GM20431 (cell line): ENCODE measurements at regions not wholly inside any gene's neighbourhood (a gene's known extent, or its start where the extent isn't known, plus 50 kb on each side); places are given as distances from the start of the nearest gene placed in this dataset.

ENCODE experiments used
- in situ Hi-C: fragments of 300-500 bp; cut with MseI, MboI; formaldehyde crosslinking; loops from one replicate; pipeline ENCODE4 v1.15.0; 2020; ENCODE audit warnings: low sequenced_read_pairs; ENCODE audit not compliant: unreplicated experiment

DNA sequence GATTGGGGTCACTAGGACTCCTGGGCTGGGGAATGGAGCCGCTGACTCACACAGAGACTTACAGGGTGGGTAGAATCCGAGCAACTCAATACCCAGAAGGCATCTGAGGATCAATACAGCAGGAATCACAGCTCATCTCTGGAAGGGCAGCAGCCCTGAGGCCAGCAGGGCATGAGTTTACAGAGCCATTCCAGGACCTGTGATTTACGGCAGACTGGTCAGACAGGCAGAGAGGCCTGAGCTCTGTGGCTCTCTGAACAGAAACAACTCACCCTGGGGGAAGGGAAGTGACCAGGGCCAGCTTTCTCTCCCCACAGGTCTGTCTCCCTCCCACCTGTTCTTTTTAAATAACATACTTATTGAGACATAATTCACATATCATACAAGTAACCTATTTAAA is 88.2 kb upstream of the CXCL12 start:
- in situ Hi-C loops: no loop called here

DNA sequence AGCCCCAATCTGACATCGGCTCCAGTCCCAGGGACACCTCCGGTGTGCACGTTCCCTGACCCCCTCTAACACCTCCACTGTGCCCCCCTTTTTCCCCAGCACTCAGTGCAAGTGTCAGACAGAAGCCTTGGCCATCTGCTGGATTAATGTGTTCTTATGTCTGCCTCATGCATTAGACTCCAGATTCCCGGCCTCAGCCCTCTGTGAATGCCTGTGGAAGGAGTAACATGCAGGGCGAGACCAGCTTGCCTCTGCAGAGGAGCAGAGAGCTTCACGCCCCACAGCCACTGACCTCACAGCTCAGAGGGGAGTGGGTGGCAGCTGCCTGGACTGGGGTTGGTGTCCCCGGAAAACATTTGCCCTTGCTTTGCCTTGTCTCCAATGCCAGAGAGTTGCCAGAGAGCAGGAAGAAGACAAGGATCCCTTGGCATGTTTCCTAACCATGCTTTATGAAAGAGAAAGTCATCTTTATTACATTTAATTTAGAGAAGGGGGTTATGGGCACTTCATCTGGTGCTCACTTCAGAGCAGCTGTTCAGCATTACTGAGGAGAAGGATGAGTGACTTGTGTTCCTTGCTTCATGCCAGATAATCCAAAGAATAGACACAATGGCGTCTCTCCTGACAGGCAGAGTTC is 91.6 kb upstream of the CXCL12 start:
- in situ Hi-C loops: no loop called here

DNA sequence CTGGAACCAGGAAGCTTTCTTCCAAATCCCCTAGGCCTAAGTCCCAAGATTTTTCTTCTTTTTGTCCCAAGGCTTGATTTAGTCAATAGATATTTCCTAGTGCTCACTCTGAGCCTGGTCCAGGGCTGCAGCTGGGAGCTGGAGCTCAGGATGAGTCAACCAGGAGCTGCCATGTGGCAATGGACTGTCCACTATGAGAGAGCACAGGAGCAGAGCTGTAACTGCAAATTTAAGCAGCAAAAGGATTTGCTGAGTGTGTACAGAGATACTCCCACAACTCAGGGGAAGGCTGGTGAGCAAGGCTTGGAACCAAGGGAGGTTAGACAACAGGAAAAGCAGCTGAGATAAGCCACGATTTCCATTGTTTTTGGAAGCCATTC is 92.1 kb upstream of the CXCL12 start:
- in situ Hi-C loops: no loop called here

DNA sequence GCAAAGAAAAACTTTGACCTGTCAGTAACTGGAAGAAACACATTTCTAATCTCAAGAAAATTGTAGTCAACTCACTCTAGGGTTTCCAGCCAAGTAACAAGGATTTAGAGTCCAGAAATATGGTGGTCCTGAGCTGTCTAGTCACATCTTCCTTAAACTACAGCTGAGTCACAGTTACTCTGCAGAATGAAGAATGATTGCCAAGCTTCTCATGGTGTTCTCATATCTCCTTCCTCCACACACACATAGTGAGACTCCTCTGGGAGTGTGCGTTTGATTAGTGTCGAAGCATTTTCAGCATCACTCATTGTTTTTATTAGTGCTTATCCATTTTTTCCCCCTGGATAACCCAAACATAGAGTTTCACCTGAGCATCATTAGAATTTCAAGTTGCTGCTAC is 93.1 kb upstream of the CXCL12 start:
- in situ Hi-C loops: no loop called here

DNA sequence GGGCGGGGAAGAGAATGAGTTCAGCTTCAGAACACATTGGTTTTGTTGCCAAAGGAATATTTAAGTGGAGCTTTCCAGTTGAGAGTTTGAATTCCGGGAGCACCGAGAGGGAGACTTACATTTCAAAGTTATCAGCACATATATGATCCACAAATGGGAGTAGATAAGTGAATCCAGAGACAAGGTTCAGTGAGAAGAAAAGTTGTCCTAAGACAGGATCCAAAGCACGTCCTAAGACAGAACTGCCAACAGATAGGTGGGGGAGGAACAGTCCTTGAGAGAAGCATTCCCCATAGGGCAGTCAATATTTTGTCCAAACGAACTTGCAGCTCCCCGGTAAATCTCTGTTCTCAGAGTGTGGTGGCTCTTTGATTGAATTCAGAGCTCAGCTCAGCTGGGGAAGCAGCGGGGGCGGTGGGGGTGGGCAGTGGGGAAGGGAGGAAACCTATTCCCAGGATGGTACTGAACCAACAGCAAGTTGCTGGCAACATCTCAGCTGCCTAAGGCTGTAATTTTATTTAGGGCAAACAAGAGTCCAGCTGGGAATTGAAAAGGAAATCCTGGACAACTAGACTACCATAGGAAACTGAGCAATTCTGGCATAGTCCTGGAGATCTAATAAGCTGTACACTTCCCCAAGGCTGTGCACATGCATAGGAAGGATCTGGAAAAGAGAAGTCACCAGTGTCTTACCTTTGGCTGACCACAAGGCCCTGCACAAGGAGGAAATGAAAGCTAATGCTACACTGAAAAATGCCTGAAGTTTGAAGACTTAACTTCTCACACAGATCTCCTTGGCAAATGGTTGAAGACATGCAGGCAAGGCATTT is 94.2 kb upstream of the CXCL12 start:
- in situ Hi-C loops: no loop called here

DNA sequence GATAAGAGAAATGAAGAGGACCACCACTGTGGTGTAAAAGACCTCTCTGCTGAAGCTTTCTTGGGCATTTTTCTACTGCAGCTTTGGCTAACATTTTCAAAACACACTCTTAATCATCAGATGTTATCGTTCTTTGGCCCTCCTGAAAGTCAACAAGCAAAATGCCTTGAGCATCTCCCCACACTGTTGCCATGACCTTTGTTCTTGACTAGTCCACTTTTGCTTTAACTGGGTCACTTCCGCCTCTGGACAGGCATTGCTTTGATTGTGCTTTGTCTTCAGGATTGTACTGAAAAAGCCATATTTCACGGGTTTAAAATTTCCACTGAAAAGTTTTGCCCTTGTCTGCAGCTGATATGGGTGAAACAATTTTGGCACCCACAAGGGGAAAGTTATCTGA is 107.8 kb upstream of the CXCL12 start:
- in situ Hi-C loops: no loop called here

DNA sequence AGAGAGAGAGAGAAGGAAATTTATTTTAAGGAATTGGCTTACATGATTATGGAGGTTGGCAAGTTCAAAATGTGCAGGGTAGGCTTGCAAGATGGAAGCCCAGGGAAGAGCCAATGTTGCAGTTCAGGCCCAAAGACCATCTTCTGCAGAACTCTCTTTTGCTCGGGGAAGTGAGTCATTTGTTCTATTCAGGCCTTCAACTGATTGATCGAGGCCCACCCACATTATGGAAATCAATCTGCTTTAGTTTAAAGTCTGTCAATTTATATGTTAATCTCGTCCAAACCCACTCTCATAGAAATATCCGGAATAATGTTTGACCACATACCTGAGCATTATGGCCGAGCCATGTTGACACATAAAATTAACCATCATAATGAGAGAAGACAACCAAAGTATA is 113.3 kb upstream of the CXCL12 start:
- in situ Hi-C loops: no loop called here

GRCh38 chr10:44500451-44500850 is 115.6 kb upstream of the CXCL12 start:
- in situ Hi-C loops: no loop called here

GRCh38 chr10:44506386-44506785 is 121.5 kb upstream of the CXCL12 start:
- in situ Hi-C loops: no loop called here

DNA sequence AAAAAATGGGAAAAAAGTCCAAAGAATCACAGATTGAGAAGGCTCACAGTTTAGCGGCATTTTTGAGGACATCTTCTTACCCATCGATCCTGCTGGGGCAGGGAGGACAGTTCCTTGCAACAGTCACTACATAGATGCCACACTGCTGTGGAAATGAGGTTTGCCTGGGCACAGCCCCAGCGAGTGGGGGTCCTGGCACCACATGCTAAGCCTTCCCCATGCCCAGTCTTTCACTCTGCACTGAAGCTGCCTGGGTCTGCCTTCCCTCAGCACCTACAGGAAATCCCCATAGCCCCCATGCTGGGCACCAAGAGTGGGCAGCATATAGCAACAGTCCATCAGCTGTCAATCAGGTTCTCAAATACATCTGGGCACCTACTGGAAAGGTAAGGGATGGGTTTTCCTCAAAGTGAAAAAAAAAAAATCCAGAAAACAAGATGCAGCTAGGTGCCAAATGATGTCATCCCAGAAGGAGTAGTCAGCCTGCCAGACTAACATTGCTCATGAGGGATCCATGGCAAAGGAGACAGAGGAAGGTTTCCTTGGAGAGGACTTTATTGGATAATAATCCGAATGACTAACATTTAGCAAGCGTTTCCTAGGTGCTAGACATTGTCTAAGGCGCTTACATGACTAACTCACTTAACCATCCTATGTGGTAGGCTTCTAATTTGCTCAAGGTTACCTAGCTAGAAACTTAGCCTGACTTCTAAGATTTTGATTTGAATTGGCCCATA is 125.7 kb upstream of the CXCL12 start:
- in situ Hi-C loops: no loop called here

GRCh38 chr10:44511166-44511565 is 126.3 kb upstream of the CXCL12 start:
- in situ Hi-C loops: no loop called here

DNA sequence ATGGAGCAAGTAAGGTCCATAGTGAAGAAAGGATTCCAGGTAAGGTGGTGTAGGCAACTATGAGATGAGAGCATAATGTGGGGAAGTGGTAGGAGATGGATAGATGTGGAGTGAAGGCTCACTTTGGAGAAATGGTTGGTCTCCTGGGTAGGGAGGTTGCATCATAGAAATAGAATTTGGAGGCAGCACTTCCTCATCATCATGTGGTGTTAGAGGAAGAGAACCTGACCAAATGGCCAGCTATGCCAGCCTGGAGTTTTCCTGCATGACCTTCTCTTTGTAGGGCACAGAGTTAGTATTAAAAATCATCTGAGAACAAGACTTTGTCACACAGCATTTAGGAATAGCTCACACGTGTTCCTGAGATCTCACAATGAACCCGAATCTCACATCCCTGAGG is 126.7 kb upstream of the CXCL12 start:
- in situ Hi-C loops: no loop called here

GRCh38 chr10:44512431-44513022 is 127.6 kb upstream of the CXCL12 start:
- in situ Hi-C loops: no loop called here

- in situ Hi-C loops: no loop called here
Measured at GRCh38 chr10:44513591-44513990, 128.7 kb upstream of the CXCL12 start.

DNA sequence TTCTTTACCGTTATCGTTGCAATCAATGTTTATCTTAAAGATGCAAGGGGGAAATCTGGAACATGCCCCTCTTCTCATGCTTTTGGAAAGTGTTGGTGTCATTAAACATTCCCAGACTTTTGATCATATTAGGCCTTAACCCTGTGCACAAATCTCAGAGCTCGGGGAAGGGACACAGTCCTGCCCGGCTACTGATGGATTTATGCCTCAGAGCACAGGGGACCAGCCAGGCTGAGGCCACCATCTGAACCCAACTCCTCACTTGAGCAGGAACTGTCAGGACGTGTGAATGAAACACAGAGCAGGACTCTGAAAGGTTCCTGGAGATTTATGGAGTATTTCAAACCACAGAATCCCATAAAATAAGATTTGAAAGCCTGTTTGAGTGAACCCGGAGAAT is 132.0 kb upstream of the CXCL12 start:
- in situ Hi-C loops: no loop called here

GRCh38 chr10:44517635-44518034 is 132.7 kb upstream of the CXCL12 start:
- in situ Hi-C loops: no loop called here

- in situ Hi-C loops: no loop called here
Measured at GRCh38 chr10:44519361-44519760, 134.5 kb upstream of the CXCL12 start.

- in situ Hi-C loops: no loop called here
Measured at GRCh38 chr10:44520651-44521050, 135.8 kb upstream of the CXCL12 start.

- in situ Hi-C loops: no loop called here
Measured at GRCh38 chr10:44539178-44539577, 154.3 kb upstream of the CXCL12 start.

- in situ Hi-C loops: no loop called here
Measured at GRCh38 chr10:44552726-44553125, 167.8 kb upstream of the CXCL12 start.
